Breast epithelium (tissue), 3 donors: ENCODE measurements at regions not wholly inside any gene's neighbourhood (a gene's known extent, or its start where the extent isn't known, plus 50 kb on each side); places are given as distances from the start of the nearest gene placed in this dataset.

ENCODE experiments used
- POLR2A ChIP-seq: fragments of 450-650 bp; IDR thresholded peaks from one replicate; pipeline ENCODE4 v1.6.1; 2016; ENCODE audit warnings: antibody characterized with exemption, mild to moderate bottlenecking, moderate library complexity
- POLR2AphosphoS5 ChIP-seq, 3 donors: sonication (generic); formaldehyde crosslinking; IDR thresholded peaks; one replicate each; pipeline ENCODE4 v1.6.1; 2017; ENCODE audit warnings: antibody characterized with exemption in 3 of 3
- TF ChIP-seq, protein P1 (sequence below), 3 donors: fragments of 450-650 bp; IDR thresholded peaks; one replicate each; pipeline ENCODE4 v1.5.1; 2016 to 2017; ENCODE audit warnings: antibody characterized with exemption in 3 of 3, mild to moderate bottlenecking in 3 of 3, moderate library complexity in 3 of 3

DNA sequence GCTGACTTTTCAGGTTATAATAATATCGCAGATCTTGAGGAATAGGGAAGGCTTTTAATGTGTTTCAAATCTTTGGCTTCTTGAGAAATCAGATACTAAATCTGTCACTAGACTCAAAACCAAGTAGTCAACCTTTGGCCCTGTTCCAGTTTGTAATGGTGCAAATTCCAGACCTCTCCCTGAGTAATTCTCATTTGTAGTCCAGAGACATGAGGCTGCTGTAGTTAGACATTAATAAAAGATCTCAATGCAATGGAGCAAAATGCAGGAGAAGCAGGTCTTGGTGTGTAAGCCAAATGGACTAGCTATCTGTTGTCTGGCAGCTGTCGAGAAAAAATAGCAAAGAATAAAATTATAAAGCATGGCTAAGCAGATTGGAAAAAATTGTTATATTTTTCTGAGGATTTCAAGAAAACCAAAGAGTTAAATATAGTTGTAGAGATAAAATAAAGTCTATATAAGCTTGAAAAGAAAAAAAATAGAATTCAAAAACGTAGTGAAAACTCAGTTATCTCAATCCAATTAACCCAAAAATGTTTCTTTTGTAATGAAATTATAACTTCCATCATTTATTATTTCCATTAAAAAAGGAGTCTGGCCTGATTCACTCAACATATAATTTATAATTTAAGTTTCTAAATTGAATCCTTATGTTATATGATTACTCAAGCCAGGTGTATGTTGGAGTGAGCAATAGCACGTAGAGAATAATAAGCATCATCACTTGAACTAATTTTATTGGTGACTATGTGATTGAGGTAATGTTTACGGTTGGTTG, 161.5 kb upstream of the ADGRB3 start:
- TF ChIP-seq, protein P1, sequence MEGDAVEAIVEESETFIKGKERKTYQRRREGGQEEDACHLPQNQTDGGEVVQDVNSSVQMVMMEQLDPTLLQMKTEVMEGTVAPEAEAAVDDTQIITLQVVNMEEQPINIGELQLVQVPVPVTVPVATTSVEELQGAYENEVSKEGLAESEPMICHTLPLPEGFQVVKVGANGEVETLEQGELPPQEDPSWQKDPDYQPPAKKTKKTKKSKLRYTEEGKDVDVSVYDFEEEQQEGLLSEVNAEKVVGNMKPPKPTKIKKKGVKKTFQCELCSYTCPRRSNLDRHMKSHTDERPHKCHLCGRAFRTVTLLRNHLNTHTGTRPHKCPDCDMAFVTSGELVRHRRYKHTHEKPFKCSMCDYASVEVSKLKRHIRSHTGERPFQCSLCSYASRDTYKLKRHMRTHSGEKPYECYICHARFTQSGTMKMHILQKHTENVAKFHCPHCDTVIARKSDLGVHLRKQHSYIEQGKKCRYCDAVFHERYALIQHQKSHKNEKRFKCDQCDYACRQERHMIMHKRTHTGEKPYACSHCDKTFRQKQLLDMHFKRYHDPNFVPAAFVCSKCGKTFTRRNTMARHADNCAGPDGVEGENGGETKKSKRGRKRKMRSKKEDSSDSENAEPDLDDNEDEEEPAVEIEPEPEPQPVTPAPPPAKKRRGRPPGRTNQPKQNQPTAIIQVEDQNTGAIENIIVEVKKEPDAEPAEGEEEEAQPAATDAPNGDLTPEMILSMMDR (IDR thresholded peaks at IDR 0.05): no peak
- TF ChIP-seq POLR2A (no peak), POLR2AphosphoS5 (IDR thresholded peaks at IDR 0.05) (no peak)
